RPMI7951 (cell line): ENCODE measurements at regions not wholly inside any gene's neighbourhood (a gene's known extent, or its start where the extent isn't known, plus 50 kb on each side); places are given as distances from the start of the nearest gene placed in this dataset.
"Not testable (repeated sequence)": the region's sequence is repeated elsewhere in the genome, so short reads cannot be mapped to it uniquely, and the experiment has no call there.

Source experiments
- DNase-seq: peaks from one replicate; pipeline ENCODE4 v3.0.0-alpha.2; 2012; ENCODE audit warnings: low read depth

GRCh38 chr2:41152318-41152717 lies 700.4 kb upstream of the SLC8A1 start:
- no peak for DNase-seq

GRCh38 chr2:41160439-41160838 lies 708.5 kb upstream of the SLC8A1 start:
- no peak for DNase-seq

- DNase-seq, result no peak
Measured at GRCh38 chr2:41167014-41167413, 715.1 kb upstream of the SLC8A1 start.

- no peak for DNase-seq
Measured at GRCh38 chr2:41169744-41170143, 717.9 kb upstream of the SLC8A1 start.

- no peak for DNase-seq
Measured at GRCh38 chr2:41170589-41170988, 718.7 kb upstream of the SLC8A1 start.

GRCh38 chr2:41180387-41180786 lies 728.5 kb upstream of the SLC8A1 start:
- no peak for DNase-seq

- no peak for DNase-seq
Measured at GRCh38 chr2:41182961-41183360, 731.1 kb upstream of the SLC8A1 start.

GRCh38 chr2:41187376-41188122 lies 735.7 kb upstream of the SLC8A1 start:
- no peak for DNase-seq

GRCh38 chr2:41194230-41194629 lies 742.3 kb upstream of the SLC8A1 start:
- DNase-seq, result peak; percentile 90

GRCh38 chr2:41197781-41198180 lies 745.9 kb upstream of the SLC8A1 start:
- DNase-seq, result peak; percentile 4

- DNase-seq, result peak; percentile 5
Measured at GRCh38 chr2:41199334-41199733, 747.4 kb upstream of the SLC8A1 start.

GRCh38 chr2:41204315-41204714 lies 752.4 kb upstream of the SLC8A1 start:
- no peak for DNase-seq

- no peak for DNase-seq
Measured at GRCh38 chr2:41206004-41206403, 754.1 kb upstream of the SLC8A1 start.

- DNase-seq, result no peak
Measured at GRCh38 chr2:41207578-41207977, 755.7 kb upstream of the SLC8A1 start.

GRCh38 chr2:41210030-41210429 lies 758.1 kb upstream of the SLC8A1 start:
- DNase-seq, result not testable (repeated sequence)

- DNase-seq, result no peak
Measured at GRCh38 chr2:41216978-41217377, 765.1 kb upstream of the SLC8A1 start.

GRCh38 chr2:41222593-41222992 lies 770.7 kb upstream of the SLC8A1 start:
- no peak for DNase-seq

GRCh38 chr2:41234093-41234492 lies 782.2 kb upstream of the SLC8A1 start:
- DNase-seq, result no peak

GRCh38 chr2:41241325-41242000 lies 789.6 kb upstream of the SLC8A1 start:
- DNase-seq, result no peak

- DNase-seq, result no peak
Measured at GRCh38 chr2:41242001-41242331, 790.1 kb upstream of the SLC8A1 start.

- no peak for DNase-seq
Measured at GRCh38 chr2:41267929-41268659, 779.7 kb upstream of the PKDCC start.

GRCh38 chr2:41283079-41283775 lies 764.6 kb upstream of the PKDCC start:
- DNase-seq, result no peak
